ENCODE measurements at regions not wholly inside any gene's neighbourhood (a gene's known extent, or its start where the extent isn't known, plus 50 kb on each side); places are given as distances from the start of the nearest gene placed in this dataset.

- no peak for TF ChIP-seq POLR2A (IDR thresholded peaks at IDR 0.05)
- TF ChIP-seq CTCF (IDR thresholded peaks at IDR 0.05) = no peak
- no peak for TF ChIP-seq POLR2AphosphoS5 (IDR thresholded peaks at IDR 0.05)
Measured at GRCh38 chr3:6119367-6119766, 741.5 kb upstream of the GRM7 start.
